ENCODE measurements at regions not wholly inside any gene's neighbourhood (a gene's known extent, or its start where the extent isn't known, plus 50 kb on each side); places are given as distances from the start of the nearest gene placed in this dataset.
A peak's percentile ranks its signal among the peaks of the same experiment; 100 is the strongest.

- ChIA-PET CTCF (no interaction called here), POLR2A (ENCODE audit: unreplicated experiment) (no interaction called here)
- H4K8ac ChIP-seq (ENCODE audit: low read depth in 2 of 2, low read length in 2 of 2) = peak overlapping the region in 1 of 2 experiments; percentile 30; a peak in 1 of 4 replicates
- BruUV-seq (replicated peaks) = no TSS peak
- dilution Hi-C loops (cut with HindIII; ENCODE audit: low sequenced_read_pairs, unreplicated experiment) (no loop called here), intact Hi-C loops (cut with micrococcal nuclease) (no loop called here), in situ Hi-C loops (cut with MboI; ENCODE audit: low sequenced_read_pairs) (no loop called here)
- H2BK15ac ChIP-seq (ENCODE audit: low read depth, low read length) = peak overlapping the region; percentile 6; the same call in 2 of the 3 replicates
- peaks cover 8% of the 10 kb centered on the region for H3K4me1 ChIP-seq (ENCODE audit: control insufficient read depth, insufficient read depth, low read length)
- H3K4me2 ChIP-seq (ENCODE audit: low read depth, low read length) = no peak overlapping the region
- H3K36me3 ChIP-seq (ENCODE audit: control insufficient read depth, insufficient read depth, low read length) = no peaks in the 10 kb centered on the region
- H3K18ac ChIP-seq (ENCODE audit: low read depth, low read length) = peak overlapping the region; percentile 54; the same call in 1 of the 2 replicates
- no peak overlapping the region for H3K56ac ChIP-seq (ENCODE audit: extremely low read depth, insufficient read depth, low read length)
- WGBS, 2 experiments (ENCODE audit: extremely low coverage in 2 of 2, insufficient read length in 1 of 2) = no CpG with 5 or more reads among the region's 7 CpGs
- no peak overlapping the region; the same call in 1 of the 2 replicates for H4K91ac ChIP-seq (ENCODE audit: insufficient read depth, low read depth, low read length)
- no peak overlapping the region for H2AK9ac ChIP-seq (replicated peaks; ENCODE audit: low read depth, low read length, poor library complexity)
- H3K9me3 ChIP-seq (ENCODE audit: control insufficient read depth, insufficient read depth, low read length) = peaks cover 3% of the 10 kb centered on the region; the same call in 1 of the 2 replicates
- H3K14ac ChIP-seq (replicated peaks; ENCODE audit: low read depth, low read length) = 0 out of 2 replicates have a peak overlapping the region, but pooled peaks have one; percentile 50
- peak overlapping the region; percentile 65 for H2BK20ac ChIP-seq (ENCODE audit: low read depth, low read length)
- peak overlapping the region; percentile 69 for H2BK120ac ChIP-seq (ENCODE audit: low read depth, low read length)
- H4K5ac ChIP-seq (ENCODE audit: low read depth, low read length) = no peak overlapping the region; the same call in 1 of the 2 replicates
- no peak for ATAC-seq (ENCODE audit: low read depth)
- H2BK5ac ChIP-seq (ENCODE audit: low read depth, low read length, poor library complexity, severe bottlenecking) = no peak overlapping the region
- no peaks in the 10 kb centered on the region for H4K20me1 ChIP-seq (ENCODE audit: insufficient read depth, low read length)
- TF ChIP-seq, protein P1, sequence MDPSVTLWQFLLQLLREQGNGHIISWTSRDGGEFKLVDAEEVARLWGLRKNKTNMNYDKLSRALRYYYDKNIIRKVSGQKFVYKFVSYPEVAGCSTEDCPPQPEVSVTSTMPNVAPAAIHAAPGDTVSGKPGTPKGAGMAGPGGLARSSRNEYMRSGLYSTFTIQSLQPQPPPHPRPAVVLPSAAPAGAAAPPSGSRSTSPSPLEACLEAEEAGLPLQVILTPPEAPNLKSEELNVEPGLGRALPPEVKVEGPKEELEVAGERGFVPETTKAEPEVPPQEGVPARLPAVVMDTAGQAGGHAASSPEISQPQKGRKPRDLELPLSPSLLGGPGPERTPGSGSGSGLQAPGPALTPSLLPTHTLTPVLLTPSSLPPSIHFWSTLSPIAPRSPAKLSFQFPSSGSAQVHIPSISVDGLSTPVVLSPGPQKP (IDR thresholded peaks at IDR 0.05; ENCODE audit: borderline replicate concordance, low read depth, low read length) = no peak
- H3K27me3 ChIP-seq (ENCODE audit: control insufficient read depth, insufficient read depth, low read length) = peaks cover 4% of the 10 kb centered on the region
- no peak overlapping the region for H2AFZ ChIP-seq (replicated peaks; ENCODE audit: low read length, poor library complexity)
- peaks cover 9% of the 10 kb centered on the region; the same call in 1 of the 2 replicates for H3K9me1 ChIP-seq (ENCODE audit: insufficient read depth, low read length)
- H3K23ac ChIP-seq (ENCODE audit: low read depth, low read length) = no peak overlapping the region
- no peak for DNase-seq
- H3K79me1 ChIP-seq (ENCODE audit: low read depth in 1 of 2, low read length in 2 of 2) = no peaks in the 10 kb centered on the region
- no peak overlapping the region for H3K27ac ChIP-seq (ENCODE audit: insufficient read depth, low read length)
- no peak overlapping the region for H3K4me3 ChIP-seq (ENCODE audit: insufficient read depth, low read depth, low read length)
- no peak overlapping the region for H3K9ac ChIP-seq (ENCODE audit: low read depth, low read length)
- peak overlapping the region; percentile 49; the same call in 1 of the 2 replicates for H2AK5ac ChIP-seq (ENCODE audit: low read depth, low read length)
- H3K4ac ChIP-seq (ENCODE audit: low read depth, low read length) = peak overlapping the region; percentile 66
Observed at GRCh38 chr7:36017111-36017510, 135.9 kb upstream of the EEPD1 start.
